ENCODE measurements at regions not wholly inside any gene's neighbourhood (a gene's known extent, or its start where the extent isn't known, plus 50 kb on each side); places are given as distances from the start of the nearest gene placed in this dataset.

DNA sequence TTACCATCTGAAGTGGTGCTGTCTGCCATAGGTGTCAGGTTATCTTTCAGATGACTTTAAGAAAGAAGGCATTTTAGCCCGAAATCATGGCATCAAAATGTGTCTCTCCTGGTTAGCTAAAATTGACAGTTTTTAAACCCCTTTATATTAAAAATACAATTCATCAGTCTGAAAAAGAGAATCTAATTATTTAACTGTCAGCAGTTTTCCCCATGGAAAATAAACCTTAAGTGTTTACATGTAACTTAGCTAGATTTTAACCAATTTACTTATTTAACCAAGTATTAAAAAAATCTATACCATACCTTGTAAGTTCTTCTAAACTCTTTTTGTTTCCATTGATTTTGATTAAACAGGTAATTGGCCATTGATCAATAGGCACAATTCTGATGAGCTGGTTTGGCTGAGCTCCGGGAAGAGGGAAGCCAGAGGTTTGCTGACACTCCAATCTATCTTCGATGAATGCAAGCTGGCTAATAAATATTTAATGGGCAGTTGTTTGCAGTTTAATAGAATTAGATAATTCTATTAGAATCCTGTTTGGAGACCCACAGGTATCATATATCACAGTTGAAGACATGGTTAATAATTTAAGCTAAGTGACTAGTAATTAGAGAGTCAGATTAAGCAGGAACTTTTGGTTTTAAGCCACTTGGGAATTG, 114.0 kb downstream of the MAT2B start (continued):
- TF ChIP-seq CREB1 (IDR thresholded peaks at IDR 0.05; ENCODE audit: low read depth): no peak

DNA sequence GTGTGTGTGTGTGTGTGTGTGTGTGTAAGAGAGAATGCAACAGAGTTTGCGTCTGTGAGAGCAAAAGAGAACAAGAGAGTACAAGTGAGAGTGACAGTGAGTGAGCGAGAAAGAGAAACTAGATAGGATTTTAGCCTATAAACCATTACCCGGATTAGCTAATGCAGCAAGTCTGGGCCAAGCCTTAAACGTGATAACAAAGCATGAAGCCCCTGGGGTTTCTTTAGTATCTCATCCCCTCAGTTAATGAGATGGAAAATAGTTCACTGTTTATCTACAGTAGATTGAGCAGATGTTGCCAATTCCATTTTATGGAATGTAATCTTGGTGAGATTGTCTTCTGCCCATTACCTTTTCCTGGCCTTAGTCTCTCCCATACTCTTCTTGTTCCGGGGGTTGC, 114.5 kb downstream of the MAT2B start:
- Histone ChIP-seq H2AFZ (ENCODE audit: control insufficient read depth, low read depth, low read length) (no peak overlapping the region), H3K4me3 (no peak overlapping the region), H3K79me2 (ENCODE audit: control insufficient read depth, insufficient read depth, low read length) (no peaks in the 10 kb centered on the region), H3K9me3 (replicated peaks; ENCODE audit: control insufficient read depth, insufficient read depth, low read length) (no peaks in the 10 kb centered on the region), H4K20me1 (ENCODE audit: control insufficient read depth, insufficient read depth) (no peaks in the 10 kb centered on the region), H3K27ac (ENCODE audit: control insufficient read depth, insufficient read depth) (no peak overlapping the region), H3K4me1 (ENCODE audit: control insufficient read depth, insufficient read depth, low read length) (no peaks in the 10 kb centered on the region), H3K9ac (ENCODE audit: control insufficient read depth, insufficient read depth, low read length) (no peak overlapping the region), H3K4me2 (ENCODE audit: control insufficient read depth, insufficient read depth) (no peak overlapping the region), H3K27me3 (replicated peaks in 1 of 2; ENCODE audit: control insufficient read depth in 2 of 2, insufficient read depth in 2 of 2, low read length in 1 of 2) (no peaks in the 10 kb centered on the region), H3K36me3 (ENCODE audit: control insufficient read depth in 2 of 2, insufficient read depth in 2 of 2, low read length in 1 of 2) (no peaks in the 10 kb centered on the region)
- TF ChIP-seq, protein P1, sequence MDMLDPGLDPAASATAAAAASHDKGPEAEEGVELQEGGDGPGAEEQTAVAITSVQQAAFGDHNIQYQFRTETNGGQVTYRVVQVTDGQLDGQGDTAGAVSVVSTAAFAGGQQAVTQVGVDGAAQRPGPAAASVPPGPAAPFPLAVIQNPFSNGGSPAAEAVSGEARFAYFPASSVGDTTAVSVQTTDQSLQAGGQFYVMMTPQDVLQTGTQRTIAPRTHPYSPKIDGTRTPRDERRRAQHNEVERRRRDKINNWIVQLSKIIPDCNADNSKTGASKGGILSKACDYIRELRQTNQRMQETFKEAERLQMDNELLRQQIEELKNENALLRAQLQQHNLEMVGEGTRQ (IDR thresholded peaks at IDR 0.05; ENCODE audit: borderline replicate concordance, low read depth, low read length): no peak
- TF ChIP-seq, protein P2, sequence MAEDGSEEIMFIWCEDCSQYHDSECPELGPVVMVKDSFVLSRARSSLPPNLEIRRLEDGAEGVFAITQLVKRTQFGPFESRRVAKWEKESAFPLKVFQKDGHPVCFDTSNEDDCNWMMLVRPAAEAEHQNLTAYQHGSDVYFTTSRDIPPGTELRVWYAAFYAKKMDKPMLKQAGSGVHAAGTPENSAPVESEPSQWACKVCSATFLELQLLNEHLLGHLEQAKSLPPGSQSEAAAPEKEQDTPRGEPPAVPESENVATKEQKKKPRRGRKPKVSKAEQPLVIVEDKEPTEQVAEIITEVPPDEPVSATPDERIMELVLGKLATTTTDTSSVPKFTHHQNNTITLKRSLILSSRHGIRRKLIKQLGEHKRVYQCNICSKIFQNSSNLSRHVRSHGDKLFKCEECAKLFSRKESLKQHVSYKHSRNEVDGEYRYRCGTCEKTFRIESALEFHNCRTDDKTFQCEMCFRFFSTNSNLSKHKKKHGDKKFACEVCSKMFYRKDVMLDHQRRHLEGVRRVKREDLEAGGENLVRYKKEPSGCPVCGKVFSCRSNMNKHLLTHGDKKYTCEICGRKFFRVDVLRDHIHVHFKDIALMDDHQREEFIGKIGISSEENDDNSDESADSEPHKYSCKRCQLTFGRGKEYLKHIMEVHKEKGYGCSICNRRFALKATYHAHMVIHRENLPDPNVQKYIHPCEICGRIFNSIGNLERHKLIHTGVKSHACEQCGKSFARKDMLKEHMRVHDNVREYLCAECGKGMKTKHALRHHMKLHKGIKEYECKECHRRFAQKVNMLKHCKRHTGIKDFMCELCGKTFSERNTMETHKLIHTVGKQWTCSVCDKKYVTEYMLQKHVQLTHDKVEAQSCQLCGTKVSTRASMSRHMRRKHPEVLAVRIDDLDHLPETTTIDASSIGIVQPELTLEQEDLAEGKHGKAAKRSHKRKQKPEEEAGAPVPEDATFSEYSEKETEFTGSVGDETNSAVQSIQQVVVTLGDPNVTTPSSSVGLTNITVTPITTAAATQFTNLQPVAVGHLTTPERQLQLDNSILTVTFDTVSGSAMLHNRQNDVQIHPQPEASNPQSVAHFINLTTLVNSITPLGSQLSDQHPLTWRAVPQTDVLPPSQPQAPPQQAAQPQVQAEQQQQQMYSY (CRISPR knock-in tag; IDR thresholded peaks at IDR 0.05): no peak
- TF ChIP-seq NFYA (IDR thresholded peaks at IDR 0.05; ENCODE audit: borderline replicate concordance, low read depth, low read length) (no peak), JUND (IDR thresholded peaks at IDR 0.05; ENCODE audit: low read depth, low read length) (no peak)
- ChIA-PET SMC1A (ENCODE audit: uncharacterized antibody, unreplicated experiment) (interaction anchor here (0.6 kb wide), 1 partner anchor 382 kb away, joined by 3 read pairs; no protein-coding TSS in a partner anchor), RAD21 (ENCODE audit: unreplicated experiment) (no interaction called here), CTCF (no interaction called here), POLR2A (no interaction called here)
- in situ Hi-C loops (cut with MboI): no loop called here
- WGBS (ENCODE audit: insufficient coverage, insufficient replicate concordance, low lambda C conversion rate, missing lambda C conversion rate): 52% methylated on average over 5 of the region's 5 CpGs
- ATAC-seq (no peak), FAIRE-seq (no peak), DNase-seq (ENCODE audit: low read depth, low spot score) (no peak)
- intact Hi-C loops (cut with micrococcal nuclease; ENCODE audit: unreplicated experiment): no loop called here
- no TSS peak for BruUV-seq (replicated peaks)

Data from GM12878 (cell line).